GM20000 (cell line): ENCODE measurements at regions not wholly inside any gene's neighbourhood (a gene's known extent, or its start where the extent isn't known, plus 50 kb on each side); places are given as distances from the start of the nearest gene placed in this dataset.
"Not testable (repeated sequence)": the region's sequence is repeated elsewhere in the genome, so short reads cannot be mapped to it uniquely, and the experiment has no call there.

Experiments
- DNase-seq: peaks from one replicate; pipeline ENCODE4 v3.0.0; 2012; ENCODE audit warnings: low spot score
- TF ChIP-seq, protein P1 (sequence below): IDR thresholded peaks from 2 replicates; pipeline ENCODE4 v1.5.1; 2012; ENCODE audit warnings: mild to moderate bottlenecking, control low read depth; ENCODE audit errors: extremely low read depth, missing control alignments

DNA sequence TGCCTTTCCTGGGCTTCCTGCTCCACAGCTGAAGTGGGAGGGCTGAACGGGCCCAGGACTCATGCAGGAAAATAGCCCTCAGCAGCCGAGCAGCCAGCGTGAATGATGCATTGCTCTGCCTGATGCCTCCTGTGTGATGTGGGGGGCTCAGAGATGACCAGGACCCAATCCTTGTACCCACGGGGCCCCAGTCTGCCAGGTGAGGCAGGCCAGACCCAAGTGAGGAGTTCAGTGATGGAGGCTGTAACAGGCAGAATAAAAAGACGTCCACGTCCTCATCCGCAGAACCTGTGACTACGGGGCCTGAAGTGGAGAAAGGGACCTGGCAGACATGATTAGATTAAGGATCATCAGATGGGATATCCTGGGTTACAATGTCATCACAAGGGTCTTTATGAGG, 194.9 kb upstream of the HDAC4 start:
- TF ChIP-seq, protein P1, sequence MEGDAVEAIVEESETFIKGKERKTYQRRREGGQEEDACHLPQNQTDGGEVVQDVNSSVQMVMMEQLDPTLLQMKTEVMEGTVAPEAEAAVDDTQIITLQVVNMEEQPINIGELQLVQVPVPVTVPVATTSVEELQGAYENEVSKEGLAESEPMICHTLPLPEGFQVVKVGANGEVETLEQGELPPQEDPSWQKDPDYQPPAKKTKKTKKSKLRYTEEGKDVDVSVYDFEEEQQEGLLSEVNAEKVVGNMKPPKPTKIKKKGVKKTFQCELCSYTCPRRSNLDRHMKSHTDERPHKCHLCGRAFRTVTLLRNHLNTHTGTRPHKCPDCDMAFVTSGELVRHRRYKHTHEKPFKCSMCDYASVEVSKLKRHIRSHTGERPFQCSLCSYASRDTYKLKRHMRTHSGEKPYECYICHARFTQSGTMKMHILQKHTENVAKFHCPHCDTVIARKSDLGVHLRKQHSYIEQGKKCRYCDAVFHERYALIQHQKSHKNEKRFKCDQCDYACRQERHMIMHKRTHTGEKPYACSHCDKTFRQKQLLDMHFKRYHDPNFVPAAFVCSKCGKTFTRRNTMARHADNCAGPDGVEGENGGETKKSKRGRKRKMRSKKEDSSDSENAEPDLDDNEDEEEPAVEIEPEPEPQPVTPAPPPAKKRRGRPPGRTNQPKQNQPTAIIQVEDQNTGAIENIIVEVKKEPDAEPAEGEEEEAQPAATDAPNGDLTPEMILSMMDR: no peak
- no peak for DNase-seq

- TF ChIP-seq, protein P1: no peak
- no peak for DNase-seq
Observed at GRCh38 chr2:239594772-239595608, 194.2 kb upstream of the HDAC4 start.

- TF ChIP-seq, protein P1: no peak
- no peak for DNase-seq
Observed at GRCh38 chr2:239594019-239594771, 193.4 kb upstream of the HDAC4 start.

GRCh38 chr2:239593455-239593854, 192.6 kb upstream of the HDAC4 start:
- TF ChIP-seq, protein P1: no peak
- no peak for DNase-seq

GRCh38 chr2:239592629-239593290, 191.9 kb upstream of the HDAC4 start:
- not testable (repeated sequence) for DNase-seq

- TF ChIP-seq, protein P1: no peak
- DNase-seq: no peak
Observed at GRCh38 chr2:239590995-239591915, 190.4 kb upstream of the HDAC4 start.

- DNase-seq: no peak
- TF ChIP-seq, protein P1: no peak
Observed at GRCh38 chr2:239590276-239590675, 189.5 kb upstream of the HDAC4 start.
